Uterus (tissue), 2 donors: ENCODE measurements at regions not wholly inside any gene's neighbourhood (a gene's known extent, or its start where the extent isn't known, plus 50 kb on each side); places are given as distances from the start of the nearest gene placed in this dataset.

ENCODE experiments used
- POLR2A ChIP-seq, 2 donors: fragments of 450-650 bp; IDR thresholded peaks; one replicate each; pipeline ENCODE4 v1.6.1; 2016; ENCODE audit warnings: antibody characterized with exemption in 2 of 2, mild to moderate bottlenecking in 1 of 2, moderate library complexity in 1 of 2
- TF ChIP-seq, protein P1 (sequence below), 4 experiments: fragments of 200-600 bp in 2 of 4; fragments of 450-650 bp in 2 of 4; sonication (generic) in 2 of 4; IDR thresholded peaks; one replicate each; pipeline ENCODE4 v1.5.1; 2016 to 2019; ENCODE audit warnings: antibody characterized with exemption in 4 of 4, mild to moderate bottlenecking in 2 of 4, moderate library complexity in 1 of 4

DNA sequence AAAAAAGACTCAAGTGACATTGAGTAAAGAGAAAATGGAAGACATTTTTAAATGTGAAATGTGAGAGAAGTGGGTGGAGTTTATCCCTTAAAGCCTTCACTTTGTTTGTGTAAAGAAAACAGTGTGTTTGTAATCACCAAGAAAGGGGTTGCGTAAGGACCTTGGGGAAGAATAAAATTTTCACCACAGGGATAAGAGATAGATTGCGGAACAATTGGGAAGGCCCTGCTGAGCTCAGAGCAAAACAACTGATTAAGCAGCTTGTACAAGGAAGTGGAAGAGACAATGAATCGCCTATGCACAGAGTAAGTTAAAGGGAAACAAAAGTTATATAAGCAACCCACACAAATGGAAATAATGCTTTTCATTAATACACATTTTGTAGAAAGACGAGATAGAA is 327.7 kb downstream of the RAD51AP2 start:
- TF ChIP-seq, protein P1, sequence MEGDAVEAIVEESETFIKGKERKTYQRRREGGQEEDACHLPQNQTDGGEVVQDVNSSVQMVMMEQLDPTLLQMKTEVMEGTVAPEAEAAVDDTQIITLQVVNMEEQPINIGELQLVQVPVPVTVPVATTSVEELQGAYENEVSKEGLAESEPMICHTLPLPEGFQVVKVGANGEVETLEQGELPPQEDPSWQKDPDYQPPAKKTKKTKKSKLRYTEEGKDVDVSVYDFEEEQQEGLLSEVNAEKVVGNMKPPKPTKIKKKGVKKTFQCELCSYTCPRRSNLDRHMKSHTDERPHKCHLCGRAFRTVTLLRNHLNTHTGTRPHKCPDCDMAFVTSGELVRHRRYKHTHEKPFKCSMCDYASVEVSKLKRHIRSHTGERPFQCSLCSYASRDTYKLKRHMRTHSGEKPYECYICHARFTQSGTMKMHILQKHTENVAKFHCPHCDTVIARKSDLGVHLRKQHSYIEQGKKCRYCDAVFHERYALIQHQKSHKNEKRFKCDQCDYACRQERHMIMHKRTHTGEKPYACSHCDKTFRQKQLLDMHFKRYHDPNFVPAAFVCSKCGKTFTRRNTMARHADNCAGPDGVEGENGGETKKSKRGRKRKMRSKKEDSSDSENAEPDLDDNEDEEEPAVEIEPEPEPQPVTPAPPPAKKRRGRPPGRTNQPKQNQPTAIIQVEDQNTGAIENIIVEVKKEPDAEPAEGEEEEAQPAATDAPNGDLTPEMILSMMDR (IDR thresholded peaks at IDR 0.05), result no peak
- no peak for TF ChIP-seq POLR2A (IDR thresholded peaks at IDR 0.05)
